Motor neuron (in vitro differentiated cells): ENCODE measurements at regions not wholly inside any gene's neighbourhood (a gene's known extent, or its start where the extent isn't known, plus 50 kb on each side); places are given as distances from the start of the nearest gene placed in this dataset.
A peak's percentile ranks its signal among the peaks of the same experiment; 100 is the strongest.

Experiments
- ATAC-seq, 8 experiments: fragments of 200-7000 bp; cut with Tn5 transposase; replicated peaks in 6 of 8; 2 replicates each; pipeline ENCODE4 v1.8.0; 2021; ENCODE audit warnings: mild to moderate bottlenecking in 8 of 8, moderate library complexity in 8 of 8
- H3K27ac ChIP-seq, 2 donors: fragments of 250-450 bp; sonication (Bioruptor Pico); 2 replicates each; pipeline ENCODE4 v1.9.0; 2021; ENCODE audit warnings: antibody characterized with exemption in 2 of 2, mild to moderate bottlenecking in 2 of 2, moderate library complexity in 1 of 2
- H3K4me1 ChIP-seq, 2 donors: fragments of 250-450 bp; sonication (Bioruptor Pico); replicated peaks in 1 of 2; 2 replicates each; pipeline ENCODE4 v1.6.1; 2021; ENCODE audit warnings: antibody characterized with exemption in 2 of 2, mild to moderate bottlenecking in 2 of 2, moderate library complexity in 1 of 2
- H3K4me3 ChIP-seq, 5 donors: fragments of 250-450 bp; sonication (Bioruptor Pico); 2 replicates each; pipeline ENCODE4 v1.9.0; 2021; ENCODE audit warnings: antibody characterized with exemption in 5 of 5, mild to moderate bottlenecking in 5 of 5, moderate library complexity in 4 of 5
- WGBS, 10 experiments: fragments of 450-650 bp; shearing (Covaris generic); methylation state at CpG; one replicate each; pipeline ENCODE4 v1.0.0; 2022; 5-methylcytosine and 5-hydroxymethylcytosine counted together
- in situ Hi-C, 9 experiments: fragments of 400-800 bp; cut with MboI; loops; one replicate each; pipeline ENCODE4 v1.15.0; 2021; ENCODE audit warnings: low sequenced_read_pairs in 9 of 9, low pct_unique_long_range_greater_than_20kb in 2 of 9; ENCODE audit not compliant: unreplicated experiment in 9 of 9

DNA sequence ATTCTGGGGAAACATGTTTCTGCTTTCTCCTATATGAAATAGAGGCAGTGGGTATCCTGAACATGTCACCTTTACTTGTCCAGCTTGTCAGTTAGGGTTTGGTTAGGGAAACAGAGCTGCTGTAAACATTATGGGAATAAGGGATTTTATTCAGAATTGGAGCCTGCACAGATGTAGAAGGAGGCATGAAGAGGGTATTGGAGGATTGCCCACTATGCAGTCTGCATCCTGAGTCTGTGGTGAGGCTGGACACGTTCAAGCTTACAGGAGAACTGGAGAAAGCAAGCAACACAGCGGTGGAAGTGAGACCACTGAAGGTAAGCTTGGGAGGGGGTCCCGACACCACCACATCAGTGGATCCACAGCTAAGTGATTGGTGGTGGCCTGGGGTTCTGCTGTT lies 443.0 kb upstream of the TNP1 start:
- Histone ChIP-seq H3K4me1 (peaks cover 0 to 5% of the 10 kb centered on the region in 2 donors), H3K4me3 (no peak overlapping the region), H3K27ac (no peak overlapping the region)
- WGBS, 10 experiments, result 0 to 100% (median 71%) methylated on average over 1 to 2 of the region's 3 CpGs; no CpG with 5 or more reads in 5 of the 10 experiments
- in situ Hi-C loops, result loop anchor here in 1 of 9 experiments (25.0 kb wide), 1 partner anchor 616 kb away; the partner anchor contains the start of gene IGFBP5
- peak in 1 of 8 experiments; percentile 7 for ATAC-seq

DNA sequence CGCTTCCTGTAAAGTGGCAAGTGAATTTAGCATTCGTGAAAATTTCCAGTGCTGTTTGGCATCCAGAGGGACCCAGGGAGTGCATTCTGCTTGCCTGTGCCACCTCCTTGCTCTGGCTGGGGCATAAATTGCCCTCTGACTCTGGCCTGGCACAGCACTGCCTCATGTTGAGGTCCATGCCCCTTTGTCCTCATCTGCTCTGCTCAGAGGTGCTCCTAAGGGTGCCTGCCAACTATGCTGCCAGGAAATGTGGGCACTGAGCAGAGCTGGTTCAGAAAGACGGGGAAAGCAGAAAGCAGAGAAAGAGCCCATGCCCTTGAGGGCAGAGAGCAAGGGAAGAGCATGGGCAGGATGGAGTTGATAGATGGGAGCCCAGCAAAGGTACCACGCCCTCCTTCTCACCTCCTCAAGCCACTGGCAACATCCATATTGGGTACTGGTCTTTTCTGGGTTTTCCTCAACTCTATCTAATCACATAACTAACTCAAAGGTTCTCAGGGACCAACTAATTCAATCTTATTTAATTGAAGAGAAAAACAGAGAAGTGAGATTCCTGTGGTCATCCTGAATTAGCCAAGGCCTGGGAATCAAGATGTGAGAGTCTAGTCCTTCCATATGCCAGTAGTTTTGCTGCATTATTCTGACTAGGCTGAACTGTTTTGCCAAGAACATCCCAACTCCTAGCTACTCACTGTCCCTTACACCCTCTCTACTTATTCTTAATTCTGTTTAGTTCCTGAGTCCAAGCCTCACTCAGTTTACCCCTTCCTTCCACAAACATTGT lies 441.5 kb upstream of the TNP1 start:
- ATAC-seq, result no peak
- in situ Hi-C loops, result loop anchor here in 1 of 9 experiments (25.0 kb wide), 1 partner anchor 614 kb away; the partner anchor contains the start of gene IGFBP5
- Histone ChIP-seq H3K27ac (no peak overlapping the region), H3K4me1 (peaks cover 0 to 5% of the 10 kb centered on the region in 2 donors), H3K4me3 (no peak overlapping the region)
- WGBS, 10 experiments, result 73 to 100% (median 84%) methylated on average over 1 to 4 of the region's 4 CpGs; no CpG with 5 or more reads in 1 of the 10 experiments

DNA sequence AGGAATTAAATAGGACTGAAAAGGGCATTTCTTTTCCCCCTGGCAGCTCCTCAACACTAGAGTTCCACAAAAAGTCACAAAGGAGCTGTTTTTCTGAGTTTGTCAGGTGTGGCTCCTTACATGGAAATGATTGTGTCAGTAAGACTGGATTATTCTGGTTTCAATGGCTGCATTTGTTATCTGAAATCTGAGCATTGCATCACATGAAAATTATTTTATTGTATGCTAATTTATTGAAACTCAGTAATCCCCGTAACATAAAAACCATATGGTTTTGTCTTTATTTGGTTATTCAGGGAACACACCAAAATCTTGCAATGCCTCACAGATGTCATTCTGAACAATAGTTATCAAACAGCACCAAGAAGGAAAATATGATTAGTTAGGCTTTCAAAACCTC lies 439.7 kb upstream of the TNP1 start:
- ATAC-seq, result peak in 3 of 8 experiments; percentile 68 to 81 (median 78)
- in situ Hi-C loops, result loop anchor here in 1 of 9 experiments (25.0 kb wide), 1 partner anchor 413 kb away; no protein-coding TSS in a partner anchor
- H3K27ac ChIP-seq, result no peak overlapping the region

DNA sequence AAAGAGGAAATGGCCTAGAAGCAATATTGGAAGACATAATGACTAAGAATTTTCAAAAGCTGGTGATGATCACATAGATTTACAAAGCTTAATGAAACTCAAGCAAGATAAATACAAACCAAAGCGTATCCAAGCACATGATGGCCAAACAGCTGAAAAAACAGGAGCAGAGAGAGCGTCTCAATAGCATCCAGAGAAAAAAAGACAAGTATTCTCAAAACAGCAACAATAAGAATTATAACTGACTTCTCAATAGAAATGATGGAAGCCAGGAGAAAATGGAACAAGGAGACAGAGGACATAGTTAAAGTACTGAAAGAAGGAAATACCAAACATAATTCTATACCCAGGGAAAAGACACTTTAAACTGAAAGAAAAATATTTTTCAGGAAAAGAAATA lies 437.2 kb upstream of the TNP1 start:
- Histone ChIP-seq H3K4me1 (peaks cover 0 to 5% of the 10 kb centered on the region in 2 donors), H3K27ac (no peak overlapping the region), H3K4me3 (no peak overlapping the region)
- no peak for ATAC-seq
- in situ Hi-C loops, result loop anchor here in 1 of 9 experiments (25.0 kb wide), 1 partner anchor 415 kb away; no protein-coding TSS in a partner anchor
- WGBS, 10 experiments, result 65 to 100% (median 87%) methylated on average over 2 of the region's 2 CpGs

More for the DNA sequence above, 439.7 kb upstream of the TNP1 start:
- WGBS, 10 experiments, result 0 to 100% (median 75%) methylated on average over 1 of the region's 1 CpG; no CpG with 5 or more reads in 2 of the 10 experiments
- Histone ChIP-seq H3K4me1 (peaks cover 0 to 5% of the 10 kb centered on the region in 2 donors), H3K4me3 (no peak overlapping the region)

DNA sequence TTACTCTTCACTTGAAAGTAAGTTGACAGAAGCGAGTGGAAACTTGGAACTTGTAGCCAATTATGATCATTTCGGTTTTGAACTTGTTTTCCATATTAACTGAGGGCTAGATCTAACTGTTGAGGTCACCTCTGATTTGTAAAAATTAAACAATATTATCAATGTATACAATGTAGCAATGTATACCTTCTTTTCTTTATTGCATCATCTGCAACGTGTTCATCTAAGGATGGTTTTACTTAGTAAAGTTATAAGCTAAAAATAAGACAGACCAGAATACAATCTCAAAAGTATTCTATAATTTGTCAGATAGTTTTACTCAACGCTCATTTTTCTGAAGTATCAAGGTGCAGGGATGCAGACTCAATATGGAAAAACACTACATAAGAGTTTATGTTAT lies 435.0 kb upstream of the TNP1 start:
- Histone ChIP-seq H3K4me1 (peaks cover 15 to 22% of the 10 kb centered on the region in 2 donors), H3K4me3 (no peak overlapping the region), H3K27ac (no peak overlapping the region)
- WGBS, 10 experiments, result 73 to 100% (median 90%) methylated on average over 2 to 4 of the region's 4 CpGs
- ATAC-seq, result no peak
- in situ Hi-C loops, result loop anchor here in 1 of 9 experiments (25.0 kb wide), 1 partner anchor 417 kb away; no protein-coding TSS in a partner anchor

DNA sequence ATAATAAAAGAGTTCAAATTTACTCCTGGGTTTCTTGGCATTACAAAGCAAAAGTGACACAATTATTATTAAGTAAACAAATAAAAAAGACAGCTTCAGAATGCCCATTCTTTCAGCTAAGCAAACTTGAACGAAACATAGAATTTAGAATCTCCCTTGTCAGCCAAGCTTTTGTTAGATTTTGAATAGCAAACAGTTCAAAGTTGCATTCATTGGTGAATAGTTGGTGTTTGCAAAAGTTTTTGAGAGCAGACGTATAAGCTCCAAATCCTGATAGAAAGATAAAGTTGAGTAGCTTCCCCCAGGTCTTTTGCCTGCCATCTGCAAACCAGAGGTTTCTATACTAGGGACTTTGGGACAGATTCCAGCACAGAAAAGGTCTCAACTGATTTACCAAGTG lies 434.3 kb upstream of the TNP1 start:
- Histone ChIP-seq H3K4me3 (no peak overlapping the region), H3K27ac (no peak overlapping the region), H3K4me1 (peaks cover 20 to 23% of the 10 kb centered on the region in 2 donors)
- 45 to 80% (median 72%) methylated on average over 1 to 2 of the region's 2 CpGs for WGBS, 10 experiments
- ATAC-seq, result no peak
- in situ Hi-C loops, result loop anchor here in 1 of 9 experiments (25.0 kb wide), 1 partner anchor 418 kb away; no protein-coding TSS in a partner anchor

DNA sequence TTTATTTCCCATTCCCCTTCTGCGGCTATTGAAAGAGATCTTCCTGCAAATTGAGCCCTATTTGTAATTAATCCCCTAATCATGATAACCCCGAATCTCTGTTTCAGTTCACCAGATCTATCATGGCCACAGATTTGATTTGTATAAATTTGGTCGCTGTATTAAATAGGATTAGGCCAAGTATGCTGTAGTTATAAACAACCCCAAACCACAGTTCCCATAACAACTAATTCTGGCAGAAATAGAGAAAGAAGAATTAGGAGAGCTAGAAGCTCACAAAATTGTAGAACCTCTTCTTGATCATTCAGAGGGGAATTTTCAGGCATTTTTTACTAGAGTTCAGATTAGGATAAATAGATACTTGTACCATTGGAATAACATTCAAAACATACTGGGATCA lies 433.7 kb upstream of the TNP1 start:
- in situ Hi-C loops, result loop anchor here in 1 of 9 experiments (25.0 kb wide), 1 partner anchor 419 kb away; no protein-coding TSS in a partner anchor
- no peak overlapping the region for H3K27ac ChIP-seq
- ATAC-seq, result no peak
- WGBS, 10 experiments, result 46 to 96% (median 81%) methylated on average over 2 to 3 of the region's 3 CpGs
- H3K4me3 ChIP-seq, result no peak overlapping the region
- H3K4me1 ChIP-seq, result peaks cover 26 to 29% of the 10 kb centered on the region in 2 donors

DNA sequence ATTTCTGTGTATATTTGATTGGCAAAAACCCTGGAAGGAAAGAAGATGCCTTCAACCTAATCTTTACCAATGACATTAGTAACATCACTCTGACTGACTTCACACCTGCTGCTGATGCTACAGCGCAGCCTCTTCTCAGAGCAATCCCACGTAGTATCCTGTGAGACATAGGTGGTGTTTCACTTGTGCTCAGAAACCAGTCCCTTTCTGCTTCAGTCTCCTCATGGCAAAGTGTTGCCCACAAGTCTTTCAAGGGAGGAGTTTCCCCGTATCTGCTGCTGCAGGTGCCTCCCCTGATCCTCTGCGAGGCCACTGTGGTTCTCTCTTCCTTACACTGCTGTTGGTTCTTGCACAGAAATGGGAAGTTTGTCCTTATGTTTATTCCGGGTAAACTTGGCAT lies 433.2 kb upstream of the TNP1 start:
- no peak overlapping the region for H3K27ac ChIP-seq
- ATAC-seq, result no peak
- in situ Hi-C loops, result loop anchor here in 1 of 9 experiments (25.0 kb wide), 1 partner anchor 419 kb away; no protein-coding TSS in a partner anchor
- H3K4me3 ChIP-seq, result no peak overlapping the region
- WGBS, 10 experiments, result 90 to 100% (median 95%) methylated on average over 1 to 5 of the region's 5 CpGs; no CpG with 5 or more reads in 1 of the 10 experiments
- H3K4me1 ChIP-seq, result peaks cover 29 to 31% of the 10 kb centered on the region in 2 donors

DNA sequence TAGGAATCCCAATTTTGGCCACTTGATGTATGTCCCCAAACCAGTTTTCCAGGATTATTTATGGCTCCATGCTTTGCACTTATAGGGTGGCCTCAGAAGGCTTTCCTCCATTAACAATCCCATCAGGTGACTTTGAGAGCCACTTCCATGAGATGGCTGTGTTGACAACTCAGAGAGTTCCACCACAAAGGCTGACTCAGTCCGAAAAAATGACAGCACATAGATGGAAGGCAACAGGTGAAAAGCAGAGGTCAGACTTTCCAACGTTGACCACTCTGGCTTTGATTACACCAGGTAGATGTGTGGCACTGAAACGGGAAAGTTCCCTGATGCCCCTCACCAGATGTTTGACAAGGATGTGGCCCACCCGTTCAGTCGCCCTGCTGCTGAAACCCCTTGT lies 431.4 kb upstream of the TNP1 start:
- Histone ChIP-seq H3K4me3 (no peak overlapping the region), H3K4me1 (peaks cover 29 to 31% of the 10 kb centered on the region in 2 donors), H3K27ac (peak overlapping the region; percentile 6 to 45)
- in situ Hi-C loops, result loop anchor here in 1 of 9 experiments (25.0 kb wide), 1 partner anchor 421 kb away; no protein-coding TSS in a partner anchor
- no peak for ATAC-seq
- 73 to 100% (median 92%) methylated on average over 1 to 5 of the region's 5 CpGs; no CpG with 5 or more reads in 6 of the 10 experiments for WGBS, 10 experiments

DNA sequence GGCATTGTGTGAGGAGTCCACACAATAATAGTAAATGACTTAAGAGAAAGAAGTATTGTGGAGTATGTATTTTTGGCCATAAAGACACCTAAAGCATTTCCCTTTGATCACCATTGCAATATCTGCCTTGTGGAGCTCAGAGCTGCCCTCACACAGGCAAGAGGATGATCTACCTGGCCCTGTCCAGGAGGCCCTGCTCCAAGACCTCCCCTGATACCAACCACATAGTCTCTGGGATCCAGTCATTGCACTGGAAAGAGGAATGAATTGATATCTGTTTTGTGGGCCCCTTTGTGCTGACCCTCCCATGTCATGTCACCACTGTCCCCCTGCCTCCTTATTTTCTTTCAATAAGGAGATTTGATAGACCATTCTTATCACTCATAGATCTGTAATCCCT lies 430.6 kb upstream of the TNP1 start:
- Histone ChIP-seq H3K4me1 (peaks cover 29 to 31% of the 10 kb centered on the region in 2 donors), H3K4me3 (no peak overlapping the region), H3K27ac (peak overlapping the region; percentile 13 to 45)
- in situ Hi-C loops, result loop anchor here in 1 of 9 experiments (25.0 kb wide), 1 partner anchor 422 kb away; no protein-coding TSS in a partner anchor
- peak in 1 of 8 experiments; percentile 3 for ATAC-seq

DNA sequence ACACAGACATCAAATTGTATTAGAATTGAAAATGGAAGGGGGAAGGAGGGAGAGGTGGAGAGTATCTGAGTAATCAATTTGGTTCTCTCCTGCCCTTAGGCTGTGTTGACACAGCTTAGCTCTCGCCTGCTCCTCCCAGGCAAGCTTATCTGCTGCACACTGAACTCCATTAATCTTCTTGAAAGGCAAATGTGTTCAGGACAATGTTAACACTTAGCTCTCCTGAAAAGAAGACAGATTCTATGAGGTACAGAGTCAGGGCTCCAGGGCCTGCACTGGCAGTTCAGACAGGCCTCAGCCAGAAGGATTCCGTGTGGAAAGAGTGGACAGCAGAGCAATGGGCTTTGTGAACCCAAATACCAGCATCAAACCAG lies 430.0 kb upstream of the TNP1 start:
- WGBS, 10 experiments, result 0 to 86% (median 0%) methylated on average over 1 to 2 of the region's 2 CpGs; no CpG with 5 or more reads in 5 of the 10 experiments
- in situ Hi-C loops, result loop anchor here in 1 of 9 experiments (25.0 kb wide), 1 partner anchor 422 kb away; no protein-coding TSS in a partner anchor
- no peak overlapping the region for H3K4me3 ChIP-seq
- H3K4me1 ChIP-seq, result peaks cover 29 to 31% of the 10 kb centered on the region in 2 donors
- peak overlapping the region; percentile 35 to 45 for H3K27ac ChIP-seq
- ATAC-seq, result peak; percentile 82 to 99 (median 98)

DNA sequence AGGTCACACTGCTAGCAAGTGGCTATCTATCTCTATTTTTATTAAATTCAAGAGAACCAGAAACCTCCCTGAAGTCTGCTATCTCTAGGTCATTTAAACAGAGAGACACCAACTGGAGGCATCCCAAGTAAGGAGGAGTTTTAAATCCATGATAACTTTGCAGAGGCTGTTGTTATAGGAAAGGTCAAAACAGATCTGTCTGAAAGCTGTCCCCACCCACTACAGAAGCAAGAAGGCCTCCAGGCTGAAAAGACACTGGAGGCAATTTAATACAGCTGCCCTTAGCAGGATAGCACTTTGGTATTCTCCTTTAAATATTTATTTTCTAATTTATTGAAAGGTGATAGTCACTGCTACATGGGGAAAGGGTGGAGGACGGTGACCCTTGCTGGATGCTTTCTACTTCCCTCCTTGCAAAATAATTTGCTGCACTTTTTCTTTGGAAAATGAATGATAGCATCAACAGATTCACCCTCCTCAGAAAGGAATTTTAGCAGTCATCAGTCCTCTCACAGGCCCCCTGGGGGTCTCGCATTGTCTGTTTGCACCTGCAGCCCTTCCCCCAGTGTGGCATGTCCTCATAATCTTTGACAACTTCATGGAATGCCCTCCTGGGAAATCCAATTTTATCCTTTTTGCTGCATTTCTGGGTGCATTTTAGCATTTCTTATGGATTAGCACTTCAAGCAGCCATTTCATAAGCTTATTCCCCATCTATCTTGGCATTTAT lies 429.5 kb upstream of the TNP1 start:
- Histone ChIP-seq H3K4me1 (peaks cover 29 to 31% of the 10 kb centered on the region in 2 donors), H3K4me3 (no peak overlapping the region), H3K27ac (peak overlapping the region; percentile 4 to 35)
- in situ Hi-C loops, result loop anchor here in 1 of 9 experiments (25.0 kb wide), 1 partner anchor 423 kb away; no protein-coding TSS in a partner anchor
- 0 to 50% (median 10%) methylated on average over 1 to 2 of the region's 2 CpGs; no CpG with 5 or more reads in 2 of the 10 experiments for WGBS, 10 experiments
- ATAC-seq, result peak in 7 of 8 experiments; percentile 30 to 70 (median 46)
